Suprapubic skin (tissue), 3 donors: ENCODE measurements at regions not wholly inside any gene's neighbourhood (a gene's known extent, or its start where the extent isn't known, plus 50 kb on each side); places are given as distances from the start of the nearest gene placed in this dataset.

ENCODE experiments used
- CTCF ChIP-seq, 2 donors: fragments of 200-600 bp in 1 of 2; fragments of 450-650 bp in 1 of 2; sonication (generic) in 1 of 2; IDR thresholded peaks; one replicate each; pipeline ENCODE4 v1.5.1; 2016 to 2019; ENCODE audit warnings: antibody characterized with exemption in 2 of 2, mild to moderate bottlenecking in 1 of 2, moderate library complexity in 1 of 2
- POLR2A ChIP-seq, 2 donors: fragments of 450-650 bp; IDR thresholded peaks; one replicate each; pipeline ENCODE4 v1.6.1; 2017; ENCODE audit warnings: antibody characterized with exemption in 2 of 2, mild to moderate bottlenecking in 2 of 2, moderate library complexity in 2 of 2

GRCh38 chr3:120532969-120533368, 63.2 kb upstream of the NDUFB4 start:
- TF ChIP-seq POLR2A (IDR thresholded peaks at IDR 0.05), result no peak
- no peak for TF ChIP-seq CTCF (IDR thresholded peaks at IDR 0.05)
